Chondrocyte (in vitro differentiated cells): ENCODE measurements at regions not wholly inside any gene's neighbourhood (a gene's known extent, or its start where the extent isn't known, plus 50 kb on each side); places are given as distances from the start of the nearest gene placed in this dataset.

Experiments
- DNase-seq: peaks from one replicate; pipeline ENCODE4 v3.0.0; 2021; ENCODE audit warnings: mixed read lengths, low spot score
- H3K27ac Mint-ChIP-seq: one replicate; pipeline ENCODE4 v1.8.0; 2021; ENCODE audit warnings: mild to moderate bottlenecking, moderate library complexity, mixed read lengths; ENCODE audit not compliant: unreplicated experiment
- H3K27me3 Mint-ChIP-seq: 2 replicates; pipeline ENCODE4 v1.8.0; 2021; ENCODE audit warnings: low read depth, mixed read lengths
- H3K36me3 Mint-ChIP-seq: 2 replicates; pipeline ENCODE4 v1.8.0; 2021; ENCODE audit warnings: low read depth, mixed read lengths
- H3K4me1 Mint-ChIP-seq: 2 replicates; pipeline ENCODE4 v1.8.0; 2021; ENCODE audit warnings: low read depth, mild to moderate bottlenecking, mixed read lengths
- H3K4me3 Mint-ChIP-seq: one replicate; pipeline ENCODE4 v1.8.0; 2021; ENCODE audit warnings: mild to moderate bottlenecking, moderate library complexity, mixed read lengths; ENCODE audit not compliant: unreplicated experiment
- H3K9me3 Mint-ChIP-seq: 2 replicates; pipeline ENCODE4 v1.8.0; 2021; ENCODE audit warnings: low read depth, mixed read lengths
- CTCF ChIP-seq: fragments of 200-600 bp; sonication (generic); IDR thresholded peaks from 2 replicates; pipeline ENCODE4 v1.5.0; 2021; ENCODE audit warnings: antibody characterized with exemption, mild to moderate bottlenecking, moderate library complexity

- Mint-ChIP-seq H3K27ac (no peak overlapping the region), H3K27me3 (peaks cover 60% of the 10 kb centered on the region), H3K4me3 (no peak overlapping the region), H3K4me1 (no peaks in the 10 kb centered on the region), H3K36me3 (no peaks in the 10 kb centered on the region), H3K9me3 (no peaks in the 10 kb centered on the region)
- no peak for TF ChIP-seq CTCF
- no peak for DNase-seq
Observed at GRCh38 chr22:22091400-22091878, 108.9 kb upstream of the TOP3B start.

- Mint-ChIP-seq H3K27ac (no peak overlapping the region), H3K9me3 (no peaks in the 10 kb centered on the region), H3K27me3 (peaks cover 57% of the 10 kb centered on the region), H3K4me3 (no peak overlapping the region), H3K36me3 (no peaks in the 10 kb centered on the region), H3K4me1 (no peaks in the 10 kb centered on the region)
- no peak for DNase-seq
- no peak for TF ChIP-seq CTCF
Observed at GRCh38 chr22:22090650-22091399, 108.2 kb upstream of the TOP3B start.

- Mint-ChIP-seq H3K9me3 (no peaks in the 10 kb centered on the region), H3K4me3 (no peak overlapping the region), H3K4me1 (no peaks in the 10 kb centered on the region), H3K27me3 (peaks cover 49% of the 10 kb centered on the region), H3K36me3 (no peaks in the 10 kb centered on the region), H3K27ac (no peak overlapping the region)
- no peak for DNase-seq
- no peak for TF ChIP-seq CTCF
Observed at GRCh38 chr22:22089459-22090308, 107.1 kb upstream of the TOP3B start.

DNA sequence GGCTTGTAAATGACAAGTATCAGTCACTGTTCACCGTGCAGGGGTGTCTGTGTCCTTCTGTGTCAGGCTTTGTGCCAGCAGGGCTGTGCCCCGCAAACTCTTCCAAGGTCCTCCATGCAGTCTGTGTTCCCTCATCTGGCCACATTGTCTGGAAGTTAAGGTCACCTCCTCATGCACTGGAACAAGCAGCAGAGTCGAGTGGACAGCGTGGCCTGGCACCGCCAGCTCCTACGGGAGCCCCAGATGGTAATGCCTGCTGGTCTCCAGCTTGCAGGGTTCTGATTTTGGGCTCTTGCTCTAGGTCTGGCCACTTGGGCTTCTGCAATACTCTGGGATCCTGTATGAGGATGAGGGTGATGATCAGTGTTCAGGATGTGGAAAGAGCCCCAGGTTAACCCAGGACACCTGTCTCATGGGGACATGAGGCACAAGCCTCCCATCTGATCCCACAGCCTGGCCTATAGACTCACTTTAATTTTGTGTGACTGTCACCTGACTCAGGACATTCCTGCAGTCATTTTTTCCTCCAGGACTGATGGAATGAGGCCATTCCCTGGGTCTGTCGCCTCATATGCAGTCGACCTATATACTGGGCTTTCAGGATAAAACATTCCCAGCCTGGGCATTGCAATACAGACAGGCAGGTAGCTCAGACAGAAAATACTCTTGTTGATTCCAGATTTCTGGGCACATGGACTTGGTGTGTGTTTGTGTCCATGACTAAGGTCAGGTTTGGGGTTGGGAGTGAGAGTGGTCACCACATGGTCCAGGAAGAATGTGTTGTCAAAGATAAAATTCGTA is 106.3 kb upstream of the TOP3B start:
- H3K4me1 Mint-ChIP-seq = no peaks in the 10 kb centered on the region
- TF ChIP-seq CTCF = no peak
- H3K27me3 Mint-ChIP-seq = peaks cover 49% of the 10 kb centered on the region
- H3K4me3 Mint-ChIP-seq = no peak overlapping the region
- DNase-seq = no peak
- H3K36me3 Mint-ChIP-seq = no peaks in the 10 kb centered on the region
- H3K27ac Mint-ChIP-seq = no peak overlapping the region
- no peaks in the 10 kb centered on the region for H3K9me3 Mint-ChIP-seq
